Right lobe of liver (tissue), 4 donors: ENCODE measurements at regions not wholly inside any gene's neighbourhood (a gene's known extent, or its start where the extent isn't known, plus 50 kb on each side); places are given as distances from the start of the nearest gene placed in this dataset.

Experiments
- POLR2A ChIP-seq: fragments of 450-650 bp; IDR thresholded peaks from one replicate; pipeline ENCODE4 v1.6.1; 2017; ENCODE audit warnings: antibody characterized with exemption, mild to moderate bottlenecking
- TF ChIP-seq, protein P1 (sequence below), 4 donors: fragments of 200-600 bp in 3 of 4; fragments of 450-650 bp in 1 of 4; IDR thresholded peaks; one replicate each; pipeline versions ENCODE4 v1.5.1 to v1.8.0; 2016 to 2022; ENCODE audit warnings: antibody characterized with exemption in 4 of 4, mild to moderate bottlenecking in 2 of 4
- donor health status: DM: no; HTN: no; CAD: no.
- donor health status: DM: no; HTN: no; CAD: no.
- donor health status: DM: no; HTN: yes; CAD: no.

DNA sequence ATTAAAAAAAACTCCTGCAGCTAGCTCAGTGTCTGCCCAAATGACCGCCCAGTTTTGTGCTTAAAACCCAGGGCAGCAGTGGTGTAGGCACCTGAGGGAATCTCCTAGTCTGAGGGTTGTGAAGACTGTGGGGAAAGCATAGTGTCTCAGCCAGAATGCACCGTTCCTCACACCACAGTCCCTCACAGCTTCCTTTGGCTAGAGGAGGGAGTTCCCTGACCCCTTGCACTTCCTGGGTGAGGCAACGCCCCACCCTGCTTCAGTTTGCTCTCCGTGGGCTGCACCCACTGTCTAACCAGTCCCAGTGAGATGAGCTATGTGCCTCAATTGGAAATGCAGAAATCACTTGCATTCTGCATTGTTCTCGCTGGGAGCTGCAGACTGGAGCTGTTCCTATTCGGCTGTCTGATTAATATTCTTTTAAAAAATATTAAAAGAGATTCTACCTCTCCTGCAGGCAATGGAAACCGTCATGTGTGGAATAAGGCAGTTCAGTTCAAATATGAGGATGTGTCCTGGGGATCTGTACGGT is 645.7 kb downstream of the FGF9 start:
- no peak for TF ChIP-seq POLR2A
- TF ChIP-seq, protein P1, sequence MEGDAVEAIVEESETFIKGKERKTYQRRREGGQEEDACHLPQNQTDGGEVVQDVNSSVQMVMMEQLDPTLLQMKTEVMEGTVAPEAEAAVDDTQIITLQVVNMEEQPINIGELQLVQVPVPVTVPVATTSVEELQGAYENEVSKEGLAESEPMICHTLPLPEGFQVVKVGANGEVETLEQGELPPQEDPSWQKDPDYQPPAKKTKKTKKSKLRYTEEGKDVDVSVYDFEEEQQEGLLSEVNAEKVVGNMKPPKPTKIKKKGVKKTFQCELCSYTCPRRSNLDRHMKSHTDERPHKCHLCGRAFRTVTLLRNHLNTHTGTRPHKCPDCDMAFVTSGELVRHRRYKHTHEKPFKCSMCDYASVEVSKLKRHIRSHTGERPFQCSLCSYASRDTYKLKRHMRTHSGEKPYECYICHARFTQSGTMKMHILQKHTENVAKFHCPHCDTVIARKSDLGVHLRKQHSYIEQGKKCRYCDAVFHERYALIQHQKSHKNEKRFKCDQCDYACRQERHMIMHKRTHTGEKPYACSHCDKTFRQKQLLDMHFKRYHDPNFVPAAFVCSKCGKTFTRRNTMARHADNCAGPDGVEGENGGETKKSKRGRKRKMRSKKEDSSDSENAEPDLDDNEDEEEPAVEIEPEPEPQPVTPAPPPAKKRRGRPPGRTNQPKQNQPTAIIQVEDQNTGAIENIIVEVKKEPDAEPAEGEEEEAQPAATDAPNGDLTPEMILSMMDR (IDR thresholded peaks at IDR 0.05) = no peak
